ENCODE measurements at regions not wholly inside any gene's neighbourhood (a gene's known extent, or its start where the extent isn't known, plus 50 kb on each side); places are given as distances from the start of the nearest gene placed in this dataset.
"Not testable (repeated sequence)": the region's sequence is repeated elsewhere in the genome, so short reads cannot be mapped to it uniquely, and the experiment has no call there.

GRCh38 chr15:96860741-96861140 lies 530.2 kb downstream of the NR2F2 start:
- TF ChIP-seq CTCF (IDR thresholded peaks at IDR 0.05; ENCODE audit: low read depth, low read length): peak; percentile 13
- peak in 1 of 2 donors; percentile 30 for DNase-seq (ENCODE audit: low read depth in 2 of 2)

GRCh38 chr15:96867992-96868391 lies 537.5 kb downstream of the NR2F2 start:
- no peak overlapping the region for H3K4me3 ChIP-seq (replicated peaks in 1 of 2; ENCODE audit: low read depth in 2 of 2, low read length in 2 of 2)
- DNase-seq (ENCODE audit: low read depth in 2 of 2): no peak

More at GRCh38 chr15:96860741-96861140, 530.2 kb downstream of the NR2F2 start:
- H3K4me3 ChIP-seq (replicated peaks in 1 of 2; ENCODE audit: low read depth in 2 of 2, low read length in 2 of 2): no peak overlapping the region

GRCh38 chr15:96869122-96869521 lies 538.6 kb downstream of the NR2F2 start:
- DNase-seq (ENCODE audit: low read depth in 2 of 2): peak in 1 of 2 donors; percentile 46
- no peak overlapping the region for H3K4me3 ChIP-seq (replicated peaks in 1 of 2; ENCODE audit: low read depth in 2 of 2, low read length in 2 of 2)
- TF ChIP-seq CTCF (IDR thresholded peaks at IDR 0.05; ENCODE audit: low read depth, low read length): no peak

More at GRCh38 chr15:96867992-96868391, 537.5 kb downstream of the NR2F2 start:
- no peak for TF ChIP-seq CTCF (IDR thresholded peaks at IDR 0.05; ENCODE audit: low read depth, low read length)

GRCh38 chr15:96869790-96870189 lies 539.3 kb downstream of the NR2F2 start:
- no peak for TF ChIP-seq CTCF (IDR thresholded peaks at IDR 0.05; ENCODE audit: low read depth, low read length)
- no peak overlapping the region for H3K4me3 ChIP-seq (replicated peaks in 1 of 2; ENCODE audit: low read depth in 2 of 2, low read length in 2 of 2)
- no peak for DNase-seq (ENCODE audit: low read depth in 2 of 2)

GRCh38 chr15:96870580-96870979 lies 540.1 kb downstream of the NR2F2 start:
- DNase-seq (ENCODE audit: low read depth in 2 of 2): no peak
- H3K4me3 ChIP-seq (replicated peaks in 1 of 2; ENCODE audit: low read depth in 2 of 2, low read length in 2 of 2): no peak overlapping the region
- no peak for TF ChIP-seq CTCF (IDR thresholded peaks at IDR 0.05; ENCODE audit: low read depth, low read length)

- not testable (repeated sequence) for DNase-seq (ENCODE audit: low read depth in 2 of 2); H3K4me3 ChIP-seq (replicated peaks in 1 of 2; ENCODE audit: low read depth in 2 of 2, low read length in 2 of 2)
These were observed 546.9 kb downstream of the NR2F2 start for GRCh38 chr15:96877442-96877841.

- DNase-seq (ENCODE audit: low read depth in 2 of 2): no peak
- no peak overlapping the region for H3K4me3 ChIP-seq (replicated peaks in 1 of 2; ENCODE audit: low read depth in 2 of 2, low read length in 2 of 2)
- TF ChIP-seq CTCF (IDR thresholded peaks at IDR 0.05; ENCODE audit: low read depth, low read length): no peak
These were observed 547.6 kb downstream of the NR2F2 start for GRCh38 chr15:96878129-96878528.

All from cardiac fibroblast (primary cell).